Adrenal gland (tissue), 9 donors: ENCODE measurements at regions not wholly inside any gene's neighbourhood (a gene's known extent, or its start where the extent isn't known, plus 50 kb on each side); places are given as distances from the start of the nearest gene placed in this dataset.

Source experiments
- DNase-seq, 7 donors: peaks; one replicate each; pipeline ENCODE4 v3.0.0-alpha.2; 2019 to 2020
- H3K27ac ChIP-seq, 5 donors: fragments of 200-600 bp; sonication (generic) in 4 of 5; 1 replicate in 3 of 5; 2 replicates in 2 of 5; pipeline versions ENCODE4 v1.5.1 to v1.8.0; 2016 to 2020; ENCODE audit warnings: mild to moderate bottlenecking in 1 of 5
- H3K27me3 ChIP-seq: fragments of 200-600 bp; 2 replicates; pipeline ENCODE4 v1.8.0; 2021
- H3K36me3 ChIP-seq, 2 donors: fragments of 200-600 bp; replicated peaks in 1 of 2; 1 replicate in 1 of 2; 2 replicates in 1 of 2; pipeline versions ENCODE4 v1.5.1 to v1.8.0; 2018 to 2022
- H3K4me1 ChIP-seq, 2 donors: fragments of 200-600 bp; replicated peaks in 1 of 2; 1 replicate in 1 of 2; 2 replicates in 1 of 2; pipeline versions ENCODE4 v1.5.1 to v1.8.0; 2018 to 2021
- H3K4me3 ChIP-seq, 4 donors: fragments of 200-600 bp; sonication (generic) in 3 of 4; one replicate each; pipeline ENCODE4 v1.5.1; 2016 to 2018
- H3K9me3 ChIP-seq, 3 donors: fragments of 200-600 bp; sonication (generic) in 1 of 3; replicated peaks in 1 of 3; 1 replicate in 2 of 3; 2 replicates in 1 of 3; pipeline versions ENCODE4 v1.5.1 to v1.8.0; 2016 to 2021
- POLR2A ChIP-seq, 2 donors: fragments of 450-650 bp; IDR thresholded peaks; one replicate each; pipeline ENCODE4 v1.6.1; 2017; ENCODE audit warnings: antibody characterized with exemption in 2 of 2, mild to moderate bottlenecking in 2 of 2, moderate library complexity in 1 of 2
- WGBS, 4 donors: extraction: QIAGEN DNeasy Blood & Tissue Kit in 2 of 4; methylation state at CpG; one replicate each; pipeline versions ENCODE4 v1.1.5 to v1.1.7; 2013 to 2017; 5-methylcytosine and 5-hydroxymethylcytosine counted together
- intact Hi-C, 2 donors: fragments of 100-400 bp; cut with DNase I; formaldehyde crosslinking; loops; one replicate each; pipeline versions ENCODE4 v1.14.1 to v1.15.0; 2022 to 2023
- TF ChIP-seq, protein P1 (sequence below), 6 experiments: fragments of 450-650 bp in 4 of 6; fragments of 200-600 bp in 2 of 6; sonication (generic) in 1 of 6; IDR thresholded peaks; 1 replicate in 5 of 6; 2 replicates in 1 of 6; pipeline versions ENCODE4 v1.5.1 to v1.8.0; 2016 to 2021; ENCODE audit warnings: antibody characterized with exemption in 6 of 6, mild to moderate bottlenecking in 2 of 6, moderate library complexity in 1 of 6
- donor health status: healthy with polysubstance abuse.
- donor health status: Bipolar disorder and iron deficiency.
- donor health status: DM: yes; HTN: yes; CAD: no.
- donor health status: DM: no; HTN: no; CAD: no.
- donor health status: DM: no; HTN: no; CAD: no.

DNA sequence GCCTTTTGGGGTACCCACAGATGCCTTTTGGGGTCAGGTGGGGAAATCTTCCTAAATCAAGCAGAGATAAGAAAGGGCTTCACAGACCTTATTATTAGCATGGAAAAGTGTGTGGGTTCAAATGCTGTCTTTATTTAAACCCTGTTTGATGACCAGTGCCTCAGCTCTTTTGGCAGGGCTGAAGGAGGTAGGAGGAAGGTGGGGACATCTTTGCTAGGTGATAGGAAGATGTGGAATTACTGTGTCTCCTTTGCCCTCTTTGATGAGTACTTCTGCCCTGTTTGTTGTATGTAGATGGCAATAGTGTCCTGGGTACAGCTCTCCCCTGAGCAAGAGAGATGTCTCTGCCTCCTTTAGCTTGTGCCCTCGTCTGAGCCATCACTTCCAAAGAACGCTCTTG lies 333.3 kb upstream of the ROPN1 start:
- WGBS, 4 donors = 90 to 95% (median 93%) methylated on average over 2 of the region's 2 CpGs
- TF ChIP-seq, protein P1, sequence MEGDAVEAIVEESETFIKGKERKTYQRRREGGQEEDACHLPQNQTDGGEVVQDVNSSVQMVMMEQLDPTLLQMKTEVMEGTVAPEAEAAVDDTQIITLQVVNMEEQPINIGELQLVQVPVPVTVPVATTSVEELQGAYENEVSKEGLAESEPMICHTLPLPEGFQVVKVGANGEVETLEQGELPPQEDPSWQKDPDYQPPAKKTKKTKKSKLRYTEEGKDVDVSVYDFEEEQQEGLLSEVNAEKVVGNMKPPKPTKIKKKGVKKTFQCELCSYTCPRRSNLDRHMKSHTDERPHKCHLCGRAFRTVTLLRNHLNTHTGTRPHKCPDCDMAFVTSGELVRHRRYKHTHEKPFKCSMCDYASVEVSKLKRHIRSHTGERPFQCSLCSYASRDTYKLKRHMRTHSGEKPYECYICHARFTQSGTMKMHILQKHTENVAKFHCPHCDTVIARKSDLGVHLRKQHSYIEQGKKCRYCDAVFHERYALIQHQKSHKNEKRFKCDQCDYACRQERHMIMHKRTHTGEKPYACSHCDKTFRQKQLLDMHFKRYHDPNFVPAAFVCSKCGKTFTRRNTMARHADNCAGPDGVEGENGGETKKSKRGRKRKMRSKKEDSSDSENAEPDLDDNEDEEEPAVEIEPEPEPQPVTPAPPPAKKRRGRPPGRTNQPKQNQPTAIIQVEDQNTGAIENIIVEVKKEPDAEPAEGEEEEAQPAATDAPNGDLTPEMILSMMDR (IDR thresholded peaks at IDR 0.05) = no peak
- no peak for TF ChIP-seq POLR2A (IDR thresholded peaks at IDR 0.05)
- H3K9me3 ChIP-seq = no peaks in the 10 kb centered on the region
- H3K4me3 ChIP-seq = no peak overlapping the region
- DNase-seq = no peak
- no peak overlapping the region for H3K27ac ChIP-seq
- intact Hi-C loops = no loop called here
- no peaks in the 10 kb centered on the region for H3K27me3 ChIP-seq
- H3K36me3 ChIP-seq = no peaks in the 10 kb centered on the region
- H3K4me1 ChIP-seq = no peaks in the 10 kb centered on the region

GRCh38 chr3:124329723-124330122 lies 337.8 kb upstream of the ROPN1 start:
- Histone ChIP-seq H3K4me3 (no peak overlapping the region), H3K27ac (no peak overlapping the region), H3K27me3 (no peaks in the 10 kb centered on the region), H3K36me3 (peaks cover 0 to 6% of the 10 kb centered on the region in 2 donors), H3K9me3 (no peaks in the 10 kb centered on the region), H3K4me1 (no peaks in the 10 kb centered on the region)
- TF ChIP-seq, protein P1 (IDR thresholded peaks at IDR 0.05) = no peak
- no peak for TF ChIP-seq POLR2A (IDR thresholded peaks at IDR 0.05)
- WGBS, 4 donors = 89 to 96% (median 94%) methylated on average over 2 of the region's 2 CpGs
- no peak for DNase-seq
- intact Hi-C loops = no loop called here

DNA sequence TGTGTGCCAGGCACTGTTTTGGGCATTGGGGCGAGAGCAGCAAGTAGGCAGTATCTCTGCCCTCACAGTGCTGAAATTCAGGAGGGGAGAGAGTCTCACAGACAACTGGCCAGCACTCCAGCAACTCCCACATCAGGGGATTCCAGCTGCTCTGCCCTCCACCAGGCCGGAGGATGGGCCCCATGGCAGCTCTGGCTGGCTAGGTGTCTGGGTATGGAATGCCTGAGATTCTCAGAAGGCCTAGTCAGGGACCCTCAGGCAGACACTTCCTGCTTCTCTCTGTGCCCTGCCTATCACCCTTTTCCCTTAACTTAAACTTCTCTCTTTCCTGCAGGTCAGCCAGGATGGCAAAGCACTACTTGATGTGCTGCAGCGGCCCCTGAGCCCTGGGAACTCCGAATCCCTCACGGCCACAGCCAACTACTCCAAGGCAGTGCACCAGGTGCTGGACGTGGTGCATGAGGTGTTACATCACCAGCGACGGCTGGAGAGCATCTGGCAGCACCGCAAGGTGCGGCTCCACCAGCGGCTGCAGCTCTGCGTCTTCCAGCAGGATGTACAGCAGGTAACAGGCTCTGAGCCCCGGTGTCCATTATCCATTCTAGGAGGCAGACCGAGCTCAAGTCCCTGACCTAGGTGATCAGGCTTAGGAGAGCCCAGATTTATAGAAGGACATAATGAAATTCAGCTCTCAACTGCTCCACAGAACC lies 342.2 kb upstream of the ROPN1 start:
- intact Hi-C loops = no loop called here
- TF ChIP-seq, protein P1 (IDR thresholded peaks at IDR 0.05) = no peak
- no peak for TF ChIP-seq POLR2A (IDR thresholded peaks at IDR 0.05)
- no peak overlapping the region for H3K27ac ChIP-seq
- 93 to 95% (median 95%) methylated on average over 14 of the region's 14 CpGs for WGBS, 4 donors
- peaks cover 0 to 6% of the 10 kb centered on the region in 2 donors for H3K36me3 ChIP-seq
- H3K27me3 ChIP-seq = no peaks in the 10 kb centered on the region
- no peak overlapping the region for H3K4me3 ChIP-seq
- H3K9me3 ChIP-seq = no peaks in the 10 kb centered on the region
- H3K4me1 ChIP-seq = no peaks in the 10 kb centered on the region
- DNase-seq = no peak

DNA sequence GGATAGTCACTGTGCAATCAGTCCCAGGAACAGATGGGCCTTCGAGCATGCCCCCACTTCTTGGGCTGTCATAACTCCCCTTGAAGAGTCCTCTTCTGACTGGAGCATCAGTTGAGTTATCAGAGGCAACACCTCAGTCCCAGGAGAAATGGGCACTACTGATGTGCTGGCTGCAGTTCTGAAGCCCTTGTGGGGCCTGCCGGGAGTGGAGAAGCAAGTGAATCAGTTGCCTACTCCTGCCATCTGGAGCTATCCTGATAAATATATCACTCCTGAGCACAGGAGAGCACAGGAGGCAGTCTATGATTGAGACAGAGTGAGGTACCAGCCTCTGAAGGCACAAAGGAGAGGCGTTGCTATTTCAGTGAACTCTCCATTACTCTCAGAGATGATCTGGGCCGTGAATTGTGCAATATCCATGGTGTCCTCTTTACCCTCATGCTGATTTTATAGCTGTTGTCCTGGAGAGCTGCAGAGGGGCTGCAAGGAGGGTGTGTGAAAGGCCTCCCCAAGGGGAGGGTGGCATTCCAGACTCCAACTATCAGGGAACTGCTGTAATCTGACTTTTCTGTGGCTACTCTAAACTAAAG lies 344.2 kb upstream of the ROPN1 start:
- H3K27ac ChIP-seq = no peak overlapping the region
- H3K4me1 ChIP-seq = no peaks in the 10 kb centered on the region
- DNase-seq = no peak
- H3K36me3 ChIP-seq = peaks cover 0 to 6% of the 10 kb centered on the region in 2 donors
- WGBS, 4 donors = 87 to 94% (median 92%) methylated on average over 4 of the region's 4 CpGs; no CpG with 5 or more reads in 1 of the 4 donors
- no peaks in the 10 kb centered on the region for H3K27me3 ChIP-seq
- TF ChIP-seq POLR2A (IDR thresholded peaks at IDR 0.05) = no peak
- TF ChIP-seq, protein P1 (IDR thresholded peaks at IDR 0.05) = no peak
- intact Hi-C loops = no loop called here
- H3K4me3 ChIP-seq = no peak overlapping the region
- H3K9me3 ChIP-seq = no peaks in the 10 kb centered on the region
